Right ventricle myocardium inferior (tissue), 1 donor: ENCODE measurements at regions not wholly inside any gene's neighbourhood (a gene's known extent, or its start where the extent isn't known, plus 50 kb on each side); places are given as distances from the start of the nearest gene placed in this dataset.

Source experiments
- ATAC-seq: fragments of 200-7000 bp; cut with Tn5 transposase; one replicate; pipeline ENCODE4 v1.9.1; 2020; ENCODE audit warnings: mild to moderate bottlenecking, moderate library complexity
- DNase-seq: peaks from one replicate; pipeline ENCODE4 v3.0.0; 2021; ENCODE audit errors: missing footprints
- intact Hi-C: fragments of 100-400 bp; cut with DNase I; formaldehyde crosslinking; loops from one replicate; pipeline ENCODE4 v1.11.0; 2022
- donor health status: DM: no; HTN: yes; CAD: no; lungs with severe emphysema.

DNA sequence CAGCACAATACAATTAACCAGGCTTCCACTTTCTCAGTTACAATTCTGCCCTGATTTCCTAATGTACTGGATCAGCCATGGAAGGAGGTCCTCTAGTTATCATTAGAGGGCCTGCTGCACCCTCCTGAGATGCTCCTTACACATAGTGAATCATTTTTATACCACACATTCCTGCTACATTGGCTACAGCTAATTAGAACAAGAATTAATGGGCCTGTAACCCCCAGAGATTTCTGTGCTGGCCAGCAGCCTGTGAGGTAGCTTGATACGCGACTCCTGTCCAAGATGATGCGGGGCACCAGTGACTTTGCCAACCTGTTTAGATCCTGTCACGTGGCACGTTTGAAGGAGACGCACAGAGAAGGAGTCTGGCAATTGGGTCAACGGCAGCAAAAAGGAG, 422.8 kb downstream of the EPM2A start:
- intact Hi-C loops = no loop called here
- DNase-seq (no peak), ATAC-seq (no peak)

DNA sequence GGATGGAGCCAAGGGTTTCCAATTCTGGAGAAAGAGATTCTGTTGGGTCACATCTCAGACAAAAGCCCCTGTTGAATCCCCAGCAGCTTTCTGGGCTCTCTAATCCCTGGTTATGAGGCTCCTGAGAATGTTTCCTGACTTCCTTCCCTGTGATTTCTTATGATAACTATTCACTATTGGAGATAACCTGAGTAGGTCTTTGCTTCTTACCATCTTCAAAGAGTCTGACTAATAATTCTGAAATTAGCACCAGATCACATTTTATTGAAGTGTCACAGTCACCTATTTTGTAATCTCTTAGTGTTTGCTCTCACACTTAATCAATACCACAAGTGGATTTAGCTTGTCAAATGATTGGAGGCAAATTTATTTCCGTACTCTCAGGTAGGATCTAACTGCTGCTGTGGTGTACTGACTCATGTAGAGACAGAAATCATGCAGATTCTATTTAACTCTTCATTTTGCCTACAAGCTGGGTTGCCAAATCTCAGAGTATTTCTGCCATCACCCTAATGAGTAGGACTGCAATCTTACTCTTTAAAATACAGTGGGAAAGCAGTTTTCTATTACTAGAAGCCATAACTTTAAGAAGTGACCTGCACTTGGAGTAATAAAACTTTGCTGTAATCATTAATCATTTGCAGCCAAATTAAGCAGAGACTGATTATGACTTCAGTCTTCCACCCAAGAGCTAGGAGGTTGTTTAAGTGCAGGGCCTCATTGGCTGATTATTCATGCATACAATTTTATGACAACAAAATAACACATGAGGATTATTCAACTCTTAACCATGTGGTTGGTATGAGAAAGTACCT, 422.1 kb downstream of the EPM2A start:
- no peak for ATAC-seq
- DNase-seq = no peak
- intact Hi-C loops = no loop called here

DNA sequence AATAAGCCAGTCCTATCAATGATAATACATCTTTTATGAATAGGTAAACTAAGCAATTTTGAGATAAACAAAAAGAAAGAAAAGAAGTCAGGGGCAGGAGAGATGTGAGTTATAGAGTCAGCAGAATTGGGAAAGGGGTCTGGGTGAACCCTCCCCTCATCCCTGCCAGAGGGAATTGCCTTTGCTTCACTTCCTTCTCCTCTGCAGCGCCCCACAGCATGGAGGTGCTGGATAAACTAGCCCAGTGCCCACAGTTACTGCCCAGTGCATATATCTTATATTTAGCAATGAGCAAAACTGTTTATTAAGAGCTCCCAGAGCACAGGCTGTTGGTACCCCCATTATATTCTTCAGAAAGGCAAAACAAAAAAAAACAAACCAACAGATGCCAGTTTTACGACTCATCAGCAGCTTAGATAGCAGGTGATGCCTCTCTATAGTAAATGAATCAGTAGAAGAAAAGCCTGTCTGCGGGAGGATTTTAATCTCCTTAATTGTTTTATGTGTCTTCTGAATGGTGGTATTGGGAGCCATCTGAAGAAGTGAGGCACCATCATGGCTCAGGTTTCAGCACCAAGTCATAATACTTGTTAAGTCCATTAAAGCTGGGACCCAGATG, 419.2 kb downstream of the EPM2A start:
- no peak for DNase-seq
- ATAC-seq = no peak

DNA sequence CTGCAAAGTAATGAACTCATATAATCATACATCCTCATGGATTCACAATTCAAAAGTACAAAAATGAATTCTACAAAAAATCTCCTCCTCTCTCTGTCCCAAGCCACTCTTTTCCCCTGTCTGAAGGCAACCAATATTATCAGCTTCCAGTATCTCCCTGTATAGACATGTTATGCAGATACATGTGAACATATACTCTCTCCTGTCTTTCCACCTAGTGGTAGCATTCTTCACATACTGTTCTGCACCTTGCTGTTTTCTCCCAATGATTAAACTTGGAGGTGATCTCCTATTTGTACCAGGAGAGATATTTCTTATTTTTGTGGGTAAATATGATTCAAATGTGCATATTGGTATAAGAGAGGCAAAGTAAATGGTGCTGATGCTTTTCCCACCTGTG, 416.4 kb downstream of the EPM2A start:
- intact Hi-C loops = no loop called here
- no peak for ATAC-seq

More for the DNA sequence above, 419.2 kb downstream of the EPM2A start:
- intact Hi-C loops = no loop called here

DNA sequence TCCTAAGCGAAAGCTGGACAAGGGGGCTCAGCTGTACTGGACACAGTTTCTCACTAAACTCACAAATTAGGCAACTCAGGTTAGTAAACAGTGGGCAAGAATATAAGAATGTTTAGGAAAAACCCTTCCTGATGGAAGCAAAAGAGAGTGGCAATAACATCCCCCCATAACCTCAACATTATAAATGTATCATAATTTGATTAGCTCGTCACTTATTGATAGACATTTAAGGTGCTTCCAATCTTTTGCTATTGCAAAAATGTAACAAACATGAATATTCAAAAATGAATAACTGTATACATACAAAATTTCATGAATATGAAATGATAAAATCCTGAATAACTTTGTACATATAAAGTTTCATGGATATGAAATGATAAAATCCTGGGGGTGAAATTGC, 415.7 kb downstream of the EPM2A start:
- DNase-seq = no peak
- intact Hi-C loops = no loop called here
- no peak for ATAC-seq

More for the DNA sequence above, 416.4 kb downstream of the EPM2A start:
- no peak for DNase-seq

DNA sequence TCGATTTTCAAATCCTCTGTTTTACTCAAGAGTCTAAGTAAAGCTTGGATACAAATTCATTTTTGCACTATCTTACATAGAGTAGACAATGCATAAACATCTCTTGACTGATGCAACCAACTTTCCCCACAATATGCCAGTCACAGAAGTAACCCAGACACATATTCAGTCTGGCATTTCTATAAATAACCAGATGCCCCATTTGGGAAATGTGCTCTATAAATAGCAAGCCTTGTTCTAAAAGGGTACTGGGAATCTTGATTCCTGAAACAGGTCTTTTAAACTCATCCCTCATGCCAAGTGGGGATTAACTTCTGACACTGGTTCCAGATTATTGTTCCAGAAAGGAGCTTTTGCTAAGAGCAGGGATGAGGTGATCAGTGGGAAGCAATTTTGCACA, 411.7 kb downstream of the EPM2A start:
- ATAC-seq (peak; percentile 92), DNase-seq (no peak)
- intact Hi-C loops = no loop called here

DNA sequence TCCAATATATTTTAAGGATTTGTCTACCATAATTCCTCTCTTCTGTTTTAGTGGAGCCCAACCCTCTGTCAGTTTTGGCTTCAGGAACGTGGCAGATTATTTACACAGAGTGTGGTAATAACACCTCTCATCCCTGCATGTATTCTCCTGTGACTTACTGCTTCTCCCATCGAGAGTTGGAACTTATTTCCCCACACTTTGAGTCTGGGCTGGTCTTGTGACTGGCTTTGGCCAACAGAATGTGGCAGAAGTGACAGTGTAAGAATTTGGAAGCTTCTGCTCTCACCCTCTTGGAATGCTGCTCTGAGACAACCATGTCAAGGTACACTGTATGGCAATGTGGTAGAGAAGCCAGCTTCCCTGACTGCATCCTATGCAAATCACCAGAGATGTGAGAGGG, 407.7 kb downstream of the EPM2A start:
- ATAC-seq (no peak), DNase-seq (no peak)
- intact Hi-C loops = no loop called here

DNA sequence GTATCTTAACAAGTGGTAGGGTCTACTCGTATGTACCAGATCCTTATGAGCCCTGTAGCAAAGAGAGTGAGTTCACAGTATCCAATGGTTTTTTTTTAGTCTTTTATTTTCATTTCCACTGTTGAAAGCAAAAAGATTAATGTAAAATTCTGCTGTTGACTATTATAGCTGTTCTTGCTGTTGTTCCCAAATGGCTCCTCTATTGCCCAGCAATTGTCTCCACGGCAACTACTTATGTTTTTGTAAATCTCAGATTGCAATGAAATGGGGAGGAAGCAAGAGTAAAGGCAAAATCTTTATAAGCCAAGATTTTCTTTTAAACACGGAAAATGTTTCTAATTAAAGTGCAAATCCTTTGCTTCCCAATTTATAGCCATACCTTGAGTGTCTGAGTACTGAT, 406.1 kb downstream of the EPM2A start:
- intact Hi-C loops = no loop called here
- DNase-seq (no peak), ATAC-seq (no peak)

DNA sequence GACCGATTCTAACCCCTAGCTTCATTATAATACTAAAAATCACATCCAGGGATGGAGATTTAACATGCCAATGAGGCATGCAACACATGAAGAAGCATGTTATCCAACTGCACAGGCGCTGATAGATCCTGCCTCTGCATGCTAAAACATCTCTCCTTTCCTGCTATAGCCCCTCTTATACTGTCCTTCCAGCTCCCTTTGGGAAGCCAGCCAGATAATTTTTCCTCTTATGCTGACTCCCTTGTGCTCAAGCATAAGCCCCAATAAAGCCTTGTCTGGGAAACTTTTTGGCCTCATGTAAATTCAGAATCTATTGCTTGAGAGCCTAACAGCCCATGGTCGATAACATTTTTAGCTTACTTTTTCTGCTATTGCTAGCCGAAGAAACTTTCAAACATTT, 404.3 kb downstream of the EPM2A start:
- ATAC-seq (no peak), DNase-seq (no peak)
- intact Hi-C loops = no loop called here

DNA sequence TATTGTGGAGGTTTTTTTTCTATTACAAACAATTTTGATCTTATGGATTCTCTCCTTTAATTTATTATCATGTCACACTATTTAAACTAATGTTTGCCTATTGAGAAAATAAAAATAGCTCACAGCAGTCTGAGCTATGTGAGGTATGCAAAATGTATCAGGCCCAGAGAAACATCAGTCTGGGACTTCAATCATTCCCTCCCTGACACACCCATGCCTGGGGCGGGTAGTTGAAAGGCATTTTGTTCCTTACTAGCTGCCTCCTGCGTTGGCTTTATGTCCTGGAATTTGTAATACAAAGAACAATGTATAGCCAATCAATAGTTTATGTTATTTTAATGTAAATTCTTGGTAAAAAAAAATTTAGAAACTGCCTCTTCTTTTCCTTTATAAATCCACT, 403.3 kb downstream of the EPM2A start:
- ATAC-seq (peak; percentile 67), DNase-seq (no peak)
- intact Hi-C loops = no loop called here

DNA sequence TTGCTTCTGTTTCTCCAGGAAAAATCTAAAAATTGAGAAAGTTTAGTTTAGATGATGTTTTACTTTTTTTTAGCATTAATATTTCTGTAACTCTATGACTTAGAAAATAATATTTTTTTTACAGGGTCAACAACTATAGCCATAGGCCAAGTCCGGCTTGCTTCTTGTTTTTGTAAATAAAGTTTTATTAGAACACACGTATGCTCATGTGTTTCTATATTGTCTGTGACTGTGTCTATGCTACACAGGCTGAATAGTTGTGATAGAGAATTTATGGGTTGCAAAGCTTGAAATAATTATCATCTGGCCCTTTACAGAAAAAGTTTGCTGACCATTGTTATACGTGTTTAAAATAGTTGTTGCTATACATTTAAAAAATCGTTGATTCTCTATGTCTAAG, 399.2 kb downstream of the EPM2A start:
- intact Hi-C loops = no loop called here
- no peak for ATAC-seq

DNA sequence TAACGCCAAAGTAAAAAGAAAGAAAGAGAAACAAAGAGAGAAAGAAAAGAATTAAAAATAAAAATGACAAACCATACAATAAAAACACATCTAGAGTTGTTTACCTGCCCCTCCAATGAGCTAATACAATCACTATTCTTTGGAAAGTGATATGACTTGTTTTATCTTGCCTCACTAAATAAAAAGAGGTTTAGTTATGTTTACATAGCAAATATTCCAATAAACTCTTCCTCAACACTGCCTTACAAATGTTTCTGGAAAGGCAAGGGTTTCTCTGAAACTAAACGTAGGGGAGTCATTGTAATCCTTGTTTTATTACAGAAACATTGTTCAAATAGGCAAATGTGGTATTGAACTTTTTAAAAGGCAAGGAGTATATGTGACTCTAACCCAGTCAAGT, 396.2 kb downstream of the EPM2A start:
- ATAC-seq (no peak), DNase-seq (no peak)
- intact Hi-C loops = no loop called here

More for the DNA sequence above, 399.2 kb downstream of the EPM2A start:
- no peak for DNase-seq

DNA sequence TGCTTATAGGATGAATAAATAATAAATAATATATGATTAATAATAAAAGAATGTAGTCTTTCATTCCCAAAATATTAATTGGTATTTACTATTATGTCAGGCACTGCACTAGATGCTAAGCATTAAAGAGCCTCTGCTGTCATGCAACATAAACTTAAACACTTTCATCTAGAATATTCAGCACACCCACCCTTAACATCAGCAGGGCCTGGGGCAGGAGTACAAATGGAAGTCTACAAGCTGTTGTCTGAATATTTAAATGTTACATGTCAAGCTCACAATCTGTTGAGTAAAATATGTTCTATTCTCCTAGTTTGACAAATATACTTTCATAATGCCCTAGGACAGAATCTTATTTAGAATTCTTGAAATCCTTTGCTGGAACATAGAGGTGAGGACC, 395.1 kb downstream of the EPM2A start:
- intact Hi-C loops = no loop called here
- DNase-seq = no peak
- no peak for ATAC-seq

DNA sequence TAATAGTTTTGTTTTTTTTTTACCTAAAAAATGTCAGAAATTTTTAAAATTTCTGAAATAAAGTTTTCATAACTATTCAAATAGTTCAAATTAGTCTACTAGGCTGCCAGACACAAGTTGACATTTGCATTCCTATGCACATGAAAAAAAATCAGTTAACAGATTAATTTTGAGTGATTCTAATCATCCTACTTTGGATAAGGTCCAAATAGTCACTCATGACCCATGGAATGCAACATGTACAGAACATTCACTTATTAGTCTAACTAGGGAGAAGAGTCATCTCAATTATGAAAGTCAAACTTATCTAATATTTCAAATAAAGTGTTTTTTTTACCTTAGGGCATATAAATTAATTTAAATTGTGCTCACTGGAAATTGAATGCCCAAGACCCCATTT, 390.2 kb downstream of the EPM2A start:
- no peak for ATAC-seq
- intact Hi-C loops = no loop called here
- DNase-seq = no peak

DNA sequence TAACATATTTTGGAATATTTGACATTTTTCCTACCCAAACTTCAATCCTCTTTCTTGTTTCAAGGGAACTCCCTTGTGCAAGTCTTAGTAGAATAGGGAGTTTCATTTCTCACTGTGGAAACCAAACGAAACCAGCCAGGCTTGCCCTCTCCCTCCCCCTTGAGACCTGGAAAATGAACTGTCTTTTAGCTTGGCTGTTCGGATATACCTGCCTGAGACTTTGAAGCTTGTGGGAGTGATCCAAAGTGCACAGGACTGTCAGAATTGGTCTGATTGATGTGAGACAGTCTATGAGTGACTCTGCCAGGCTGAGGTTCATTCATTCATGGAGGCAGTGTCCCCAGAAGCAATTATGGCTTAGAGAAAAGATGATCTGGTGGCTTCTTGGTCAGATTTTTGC, 388.1 kb downstream of the EPM2A start:
- intact Hi-C loops = no loop called here
- ATAC-seq (no peak), DNase-seq (no peak)

DNA sequence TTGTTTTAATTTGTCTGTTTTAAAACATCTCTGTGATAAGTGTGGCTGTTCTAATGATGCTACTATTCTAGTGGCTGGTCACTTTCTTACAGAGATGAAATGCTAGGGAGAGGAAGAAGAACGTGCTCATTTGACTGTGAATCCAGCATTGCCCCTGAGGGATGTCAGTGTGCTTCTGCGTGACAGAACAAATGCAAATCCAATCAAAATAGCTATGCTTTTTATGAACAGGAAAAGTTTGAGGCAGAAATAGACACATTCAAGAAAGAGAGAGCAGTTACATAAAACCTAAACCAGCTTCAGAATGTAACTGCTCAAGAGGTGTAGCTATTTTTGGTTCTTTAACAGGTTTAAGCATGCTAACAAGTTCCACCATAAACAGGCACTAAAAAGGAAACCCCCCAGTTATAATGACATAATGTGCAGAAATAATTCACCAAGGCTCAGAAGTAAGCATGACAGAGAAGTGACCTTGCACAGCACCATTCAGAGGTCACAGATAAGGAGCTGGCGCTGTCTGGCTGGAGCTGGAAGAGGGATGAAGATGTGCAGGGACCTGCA, 385.3 kb downstream of the EPM2A start:
- no peak for ATAC-seq
- intact Hi-C loops = no loop called here

DNA sequence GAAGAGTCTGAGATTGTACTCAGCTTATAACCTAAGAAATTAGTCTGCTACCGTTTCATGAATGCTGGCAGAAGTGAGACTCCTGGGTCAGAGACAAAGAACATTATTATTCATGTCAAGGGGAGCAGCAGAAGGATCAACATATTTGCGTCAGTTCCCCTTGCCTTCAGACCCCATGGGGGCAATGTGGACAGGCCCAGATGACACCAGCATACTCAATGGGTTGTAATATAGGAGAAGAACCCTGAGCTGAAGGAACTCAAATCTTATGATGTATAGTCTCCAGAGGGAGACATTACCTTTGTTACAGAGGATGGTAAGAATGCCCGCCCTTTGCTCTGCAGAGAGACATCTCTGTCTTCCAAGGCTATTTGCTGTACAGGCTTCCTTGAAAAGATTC, 384.4 kb downstream of the EPM2A start:
- ATAC-seq (no peak), DNase-seq (no peak)
- intact Hi-C loops = no loop called here

More for the DNA sequence above, 385.3 kb downstream of the EPM2A start:
- DNase-seq = no peak

DNA sequence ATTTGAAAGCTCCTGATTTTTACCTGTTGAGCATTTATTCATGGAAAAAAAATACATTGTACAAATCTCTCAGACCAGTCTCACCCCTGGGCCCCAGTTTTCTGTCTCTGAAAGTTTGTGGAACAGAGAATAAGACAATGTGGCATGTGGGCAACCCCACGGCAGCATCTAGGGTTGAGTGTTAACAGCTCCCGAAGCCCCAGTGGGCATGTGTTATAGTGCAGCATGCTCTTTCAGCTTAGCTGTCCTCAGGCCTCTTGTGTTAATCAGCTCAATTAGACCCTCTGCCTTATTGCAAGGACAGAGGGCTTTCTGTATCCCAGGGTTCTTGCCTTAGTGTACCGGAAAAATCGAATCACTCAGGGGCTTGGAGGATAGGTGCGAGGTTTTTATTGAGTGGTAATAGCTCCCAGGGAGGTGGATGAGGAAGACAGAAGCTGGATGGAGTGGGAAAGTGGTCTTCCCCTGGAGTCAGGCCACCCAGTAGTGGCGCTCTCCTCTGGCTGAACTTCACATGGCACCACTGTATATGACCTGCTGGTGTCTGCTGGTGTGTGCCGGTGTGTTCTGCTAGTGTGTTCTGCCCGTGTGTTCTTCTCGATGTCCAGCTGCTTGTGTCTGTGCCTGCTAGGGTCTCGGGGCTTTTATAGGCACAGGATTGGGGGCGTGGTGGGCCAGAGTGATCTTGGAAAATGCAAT, 382.8 kb downstream of the EPM2A start:
- intact Hi-C loops = no loop called here
- ATAC-seq = no peak
- no peak for DNase-seq

DNA sequence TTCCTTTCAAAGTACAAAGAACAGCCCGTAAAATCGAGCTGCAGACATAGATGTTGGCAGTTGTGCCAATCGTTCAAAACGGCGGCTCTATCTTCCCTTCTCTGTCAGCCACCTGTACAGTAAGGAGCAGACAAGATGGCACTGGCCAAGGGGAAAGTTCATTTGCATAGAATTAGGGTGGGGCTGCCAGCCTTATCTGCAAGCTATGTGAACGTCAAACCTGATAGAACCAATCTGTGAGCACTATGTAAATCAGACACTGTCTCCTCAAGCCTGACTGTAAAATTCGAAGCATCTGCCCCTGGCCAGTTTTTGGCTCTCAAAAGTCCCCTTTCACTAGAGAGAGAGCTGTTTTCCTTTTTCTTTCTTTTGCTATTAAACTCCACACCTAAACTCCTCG, 374.5 kb downstream of the EPM2A start:
- ATAC-seq (no peak), DNase-seq (no peak)
- intact Hi-C loops = no loop called here

DNA sequence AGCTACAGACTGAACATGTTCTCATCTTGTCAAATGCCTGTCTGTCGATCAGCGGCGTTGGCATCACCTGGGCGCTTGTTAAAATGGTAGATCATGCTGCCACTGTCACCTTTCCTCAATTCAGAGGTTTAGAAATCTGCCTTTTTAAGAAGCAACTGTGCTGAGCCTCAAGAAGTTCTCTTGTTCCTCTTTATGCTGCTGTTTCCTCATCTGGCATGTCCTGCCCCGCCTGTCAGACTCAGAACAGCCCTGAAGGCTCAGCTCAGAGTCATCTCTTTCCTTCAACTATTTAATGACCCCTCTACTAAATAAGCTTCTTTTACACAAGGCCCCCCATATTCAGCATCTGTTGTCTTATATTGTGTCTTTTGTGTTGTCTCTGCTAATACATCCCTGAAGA, 368.2 kb downstream of the EPM2A start:
- ATAC-seq (no peak), DNase-seq (no peak)
- intact Hi-C loops = no loop called here
